Panc1 (cell line): ENCODE measurements at regions not wholly inside any gene's neighbourhood (a gene's known extent, or its start where the extent isn't known, plus 50 kb on each side); places are given as distances from the start of the nearest gene placed in this dataset.

Experiments
- ATAC-seq: fragments of 200-7000 bp; cut with Tn5 transposase; 2 replicates; pipeline ENCODE4 v1.9.1; 2020; ENCODE audit warnings: mild to moderate bottlenecking, moderate library complexity
- BruUV-seq: library from RNA; stranded (reverse); fragments of 400-500 nt; replicated peaks from 2 replicates; lab custom pipeline; 2021; lab: Mats Ljungman, UMichigan
- CTCF ChIA-PET: fragments of 300-600 bp; sonication (Branson Sonifier 250); formaldehyde crosslinking; loops from one replicate; lab custom pipeline; 2022; ENCODE audit warnings: antibody characterized with exemption; lab: Charles Lee
- POLR2A ChIA-PET: fragments of 300-600 bp; sonication (Branson Sonifier 250); formaldehyde crosslinking; loops from one replicate; lab custom pipeline; 2022; ENCODE audit warnings: antibody characterized with exemption; lab: Charles Lee
- DNase-seq: peaks from one replicate; pipeline ENCODE4 v3.0.0-alpha.2; 2010; ENCODE audit warnings: low read depth, low spot score
- H3K27ac ChIP-seq: 2 replicates; pipeline ENCODE4 v1.5.1; 2011; ENCODE audit warnings: mild to moderate bottlenecking, low read length, inconsistent platforms
- H3K27me3 ChIP-seq: fragments of 200-500 bp; sonication (Bioruptor generic); 2 replicates; pipeline ENCODE4 v1.6.0; 2014; ENCODE audit warnings: low read length, inconsistent platforms; ENCODE audit not compliant: control insufficient read depth, insufficient read depth
- H3K36me3 ChIP-seq: fragments of 200-500 bp; sonication (Bioruptor generic); 2 replicates; pipeline ENCODE4 v1.5.1; 2014; ENCODE audit warnings: inconsistent platforms, mild to moderate bottlenecking, low read length, moderate library complexity; ENCODE audit not compliant: control insufficient read depth, insufficient read depth
- H3K4me1 ChIP-seq: 2 replicates; pipeline ENCODE4 v1.5.1; 2011; ENCODE audit warnings: inconsistent platforms, mild to moderate bottlenecking, low read length, moderate library complexity; ENCODE audit not compliant: control insufficient read depth, insufficient read depth
- H3K4me3 ChIP-seq, 2 experiments: 2 replicates each; pipeline ENCODE4 v1.5.1; 2011 to 2012; ENCODE audit warnings: low read depth in 2 of 2, low read length in 2 of 2, mild to moderate bottlenecking in 2 of 2, inconsistent platforms in 1 of 2, moderate library complexity in 1 of 2
- H3K9me3 ChIP-seq: fragments of 200-500 bp; sonication (Bioruptor generic); 2 replicates; pipeline ENCODE4 v1.5.1; 2014; ENCODE audit warnings: low read depth, mild to moderate bottlenecking, inconsistent platforms, low read length, moderate library complexity; ENCODE audit not compliant: control insufficient read depth, insufficient read depth
- POLR2AphosphoS5 ChIP-seq: IDR thresholded peaks from 2 replicates; pipeline ENCODE4 v1.6.1; 2012; ENCODE audit warnings: mild to moderate bottlenecking, low read depth, low read length, moderate library complexity
- SIN3A ChIP-seq: IDR thresholded peaks from 2 replicates; pipeline ENCODE4 v1.6.1; 2012; ENCODE audit warnings: low read depth, mild to moderate bottlenecking, low read length, moderate library complexity, borderline replicate concordance; ENCODE audit not compliant: insufficient read depth
- TCF7L2 ChIP-seq: IDR thresholded peaks from 2 replicates; pipeline ENCODE4 v1.6.1; 2011; ENCODE audit warnings: mild to moderate bottlenecking, low read depth, low read length, inconsistent platforms
- in situ Hi-C: cut with HindIII; loops from 2 replicates; pipeline ENCODE4 v1.10.0; 2016; ENCODE audit warnings: low sequenced_read_pairs, low pct_unique_long_range_greater_than_20kb
- intact Hi-C: fragments of 100-400 bp; cut with micrococcal nuclease; formaldehyde crosslinking; loops from one replicate; pipeline ENCODE4 v1.10.0; 2022; ENCODE audit not compliant: unreplicated experiment
- TF ChIP-seq, protein P1 (sequence below): fragments of 450-650 bp; IDR thresholded peaks from 2 replicates; pipeline ENCODE4 v1.5.1; 2017; ENCODE audit warnings: mild to moderate bottlenecking
- TF ChIP-seq, protein P2 (sequence below), 2 experiments: IDR thresholded peaks; 2 replicates each; pipeline ENCODE4 v1.6.1; 2011 to 2012; ENCODE audit warnings: low read depth in 2 of 2, control low read depth in 1 of 2, low read length in 1 of 2, mild to moderate bottlenecking in 1 of 2, moderate library complexity in 1 of 2; ENCODE audit not compliant: insufficient read depth in 1 of 2

DNA sequence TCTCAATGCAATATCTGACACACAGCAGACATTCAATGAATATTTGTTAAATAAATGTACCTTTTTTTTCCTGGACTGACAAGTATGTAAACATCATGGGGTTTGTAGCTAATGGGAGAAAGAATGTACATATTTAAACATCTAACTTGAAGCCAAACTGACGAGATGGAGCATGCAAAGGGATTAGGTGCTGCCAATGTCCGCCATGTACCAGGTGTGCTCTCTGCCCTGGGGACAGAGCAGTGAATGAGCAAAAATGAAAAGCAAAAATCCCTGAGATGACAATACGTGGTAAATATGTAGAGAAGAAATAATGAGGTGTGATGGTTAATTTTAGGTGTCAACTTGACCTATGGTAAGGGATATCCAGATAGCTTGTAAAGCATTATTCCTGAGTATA, 247.4 kb upstream of the CELF4 start:
- H3K4me1 ChIP-seq, result no peaks in the 10 kb centered on the region
- CTCF ChIA-PET, result no interaction called here
- TF ChIP-seq SIN3A, result no peak
- no peak for TF ChIP-seq POLR2AphosphoS5
- TF ChIP-seq, protein P1, sequence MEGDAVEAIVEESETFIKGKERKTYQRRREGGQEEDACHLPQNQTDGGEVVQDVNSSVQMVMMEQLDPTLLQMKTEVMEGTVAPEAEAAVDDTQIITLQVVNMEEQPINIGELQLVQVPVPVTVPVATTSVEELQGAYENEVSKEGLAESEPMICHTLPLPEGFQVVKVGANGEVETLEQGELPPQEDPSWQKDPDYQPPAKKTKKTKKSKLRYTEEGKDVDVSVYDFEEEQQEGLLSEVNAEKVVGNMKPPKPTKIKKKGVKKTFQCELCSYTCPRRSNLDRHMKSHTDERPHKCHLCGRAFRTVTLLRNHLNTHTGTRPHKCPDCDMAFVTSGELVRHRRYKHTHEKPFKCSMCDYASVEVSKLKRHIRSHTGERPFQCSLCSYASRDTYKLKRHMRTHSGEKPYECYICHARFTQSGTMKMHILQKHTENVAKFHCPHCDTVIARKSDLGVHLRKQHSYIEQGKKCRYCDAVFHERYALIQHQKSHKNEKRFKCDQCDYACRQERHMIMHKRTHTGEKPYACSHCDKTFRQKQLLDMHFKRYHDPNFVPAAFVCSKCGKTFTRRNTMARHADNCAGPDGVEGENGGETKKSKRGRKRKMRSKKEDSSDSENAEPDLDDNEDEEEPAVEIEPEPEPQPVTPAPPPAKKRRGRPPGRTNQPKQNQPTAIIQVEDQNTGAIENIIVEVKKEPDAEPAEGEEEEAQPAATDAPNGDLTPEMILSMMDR, result no peak
- no peak for TF ChIP-seq TCF7L2
- TF ChIP-seq, protein P2, sequence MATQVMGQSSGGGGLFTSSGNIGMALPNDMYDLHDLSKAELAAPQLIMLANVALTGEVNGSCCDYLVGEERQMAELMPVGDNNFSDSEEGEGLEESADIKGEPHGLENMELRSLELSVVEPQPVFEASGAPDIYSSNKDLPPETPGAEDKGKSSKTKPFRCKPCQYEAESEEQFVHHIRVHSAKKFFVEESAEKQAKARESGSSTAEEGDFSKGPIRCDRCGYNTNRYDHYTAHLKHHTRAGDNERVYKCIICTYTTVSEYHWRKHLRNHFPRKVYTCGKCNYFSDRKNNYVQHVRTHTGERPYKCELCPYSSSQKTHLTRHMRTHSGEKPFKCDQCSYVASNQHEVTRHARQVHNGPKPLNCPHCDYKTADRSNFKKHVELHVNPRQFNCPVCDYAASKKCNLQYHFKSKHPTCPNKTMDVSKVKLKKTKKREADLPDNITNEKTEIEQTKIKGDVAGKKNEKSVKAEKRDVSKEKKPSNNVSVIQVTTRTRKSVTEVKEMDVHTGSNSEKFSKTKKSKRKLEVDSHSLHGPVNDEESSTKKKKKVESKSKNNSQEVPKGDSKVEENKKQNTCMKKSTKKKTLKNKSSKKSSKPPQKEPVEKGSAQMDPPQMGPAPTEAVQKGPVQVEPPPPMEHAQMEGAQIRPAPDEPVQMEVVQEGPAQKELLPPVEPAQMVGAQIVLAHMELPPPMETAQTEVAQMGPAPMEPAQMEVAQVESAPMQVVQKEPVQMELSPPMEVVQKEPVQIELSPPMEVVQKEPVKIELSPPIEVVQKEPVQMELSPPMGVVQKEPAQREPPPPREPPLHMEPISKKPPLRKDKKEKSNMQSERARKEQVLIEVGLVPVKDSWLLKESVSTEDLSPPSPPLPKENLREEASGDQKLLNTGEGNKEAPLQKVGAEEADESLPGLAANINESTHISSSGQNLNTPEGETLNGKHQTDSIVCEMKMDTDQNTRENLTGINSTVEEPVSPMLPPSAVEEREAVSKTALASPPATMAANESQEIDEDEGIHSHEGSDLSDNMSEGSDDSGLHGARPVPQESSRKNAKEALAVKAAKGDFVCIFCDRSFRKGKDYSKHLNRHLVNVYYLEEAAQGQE (IDR thresholded peaks at IDR 0.05; ENCODE audit: insufficient read depth in 1 of 2, low read depth in 2 of 2, low read length in 1 of 2), result no peak
- no peaks in the 10 kb centered on the region for H3K27me3 ChIP-seq
- H3K4me3 ChIP-seq, result no peak overlapping the region
- ATAC-seq, result no peak
- no peaks in the 10 kb centered on the region for H3K9me3 ChIP-seq
- POLR2A ChIA-PET, result no interaction called here
- BruUV-seq, result no TSS peak
- in situ Hi-C loops (no loop called here), intact Hi-C loops (no loop called here)
- no peak overlapping the region for H3K27ac ChIP-seq
- no peak for DNase-seq
- H3K36me3 ChIP-seq, result no peaks in the 10 kb centered on the region

DNA sequence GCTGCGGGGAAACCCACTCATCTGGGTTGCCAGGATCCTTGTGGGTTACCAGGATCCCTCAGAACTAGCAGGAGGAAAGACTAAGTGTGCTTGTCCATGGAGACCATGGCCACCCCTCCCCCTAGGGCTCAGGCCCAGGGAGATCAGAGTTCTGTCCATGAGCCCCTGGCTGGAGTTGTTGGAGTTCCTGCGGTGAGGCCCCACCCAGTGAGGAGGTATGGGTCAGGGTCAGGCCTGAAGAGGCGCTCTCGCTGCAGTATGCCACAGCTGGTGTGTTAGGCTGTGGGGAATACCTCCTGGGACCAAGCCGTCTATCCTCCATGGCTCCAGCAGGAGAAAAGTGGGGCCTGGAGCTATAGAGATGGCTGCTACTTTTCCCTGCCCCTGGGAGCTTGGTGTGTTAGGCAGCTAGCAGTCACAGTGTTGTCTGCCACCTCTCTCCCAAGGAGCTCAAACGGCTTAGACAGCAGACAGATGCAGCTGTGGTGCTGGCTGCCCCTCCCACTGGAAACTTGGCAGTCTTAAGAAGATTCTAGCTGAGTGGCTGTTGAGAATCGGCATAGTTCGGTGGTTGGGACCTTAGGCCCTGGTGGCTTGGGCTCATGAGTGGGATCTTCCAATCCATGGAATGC, 240.3 kb upstream of the CELF4 start:
- Histone ChIP-seq H3K27ac (no peak overlapping the region), H3K36me3 (no peaks in the 10 kb centered on the region), H3K9me3 (no peaks in the 10 kb centered on the region), H3K27me3 (no peaks in the 10 kb centered on the region), H3K4me1 (no peaks in the 10 kb centered on the region), H3K4me3 (no peak overlapping the region)
- no TSS peak for BruUV-seq
- POLR2A ChIA-PET, result no interaction called here
- DNase-seq (no peak), ATAC-seq (no peak)
- CTCF ChIA-PET, result no interaction called here
- intact Hi-C loops, result no loop called here
- TF ChIP-seq POLR2AphosphoS5, result no peak
- no peak for TF ChIP-seq SIN3A
- TF ChIP-seq, protein P2 (IDR thresholded peaks at IDR 0.05; ENCODE audit: insufficient read depth in 1 of 2, low read depth in 2 of 2, low read length in 1 of 2), result no peak
- no peak for TF ChIP-seq TCF7L2
- TF ChIP-seq, protein P1, result no peak
- in situ Hi-C loops, result no loop called here
